ENCODE measurements at regions not wholly inside any gene's neighbourhood (a gene's known extent, or its start where the extent isn't known, plus 50 kb on each side); places are given as distances from the start of the nearest gene placed in this dataset.
"Not testable (repeated sequence)": the region's sequence is repeated elsewhere in the genome, so short reads cannot be mapped to it uniquely, and the experiment has no call there.

DNA sequence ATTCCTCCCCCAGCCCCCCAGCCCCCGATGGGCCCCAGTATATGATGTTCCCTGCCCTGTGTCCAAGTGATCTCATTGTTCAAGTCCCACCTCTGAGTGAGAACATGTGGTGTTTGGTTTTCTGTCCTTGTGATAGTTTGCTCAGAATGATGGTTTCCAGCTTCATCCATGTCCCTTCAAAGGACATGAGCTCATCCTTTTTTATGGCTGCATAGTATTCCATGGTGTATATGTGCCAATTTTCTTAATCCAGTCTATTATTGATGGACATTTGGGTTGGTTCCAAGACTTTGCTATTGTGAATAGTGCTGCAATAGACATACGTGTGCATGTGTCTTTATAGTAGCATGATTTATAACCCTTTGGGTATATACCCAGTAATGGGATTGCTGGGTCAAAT lies 495.3 kb downstream of the OMA1 start:
- DNase-seq, result not testable (repeated sequence)

DNA sequence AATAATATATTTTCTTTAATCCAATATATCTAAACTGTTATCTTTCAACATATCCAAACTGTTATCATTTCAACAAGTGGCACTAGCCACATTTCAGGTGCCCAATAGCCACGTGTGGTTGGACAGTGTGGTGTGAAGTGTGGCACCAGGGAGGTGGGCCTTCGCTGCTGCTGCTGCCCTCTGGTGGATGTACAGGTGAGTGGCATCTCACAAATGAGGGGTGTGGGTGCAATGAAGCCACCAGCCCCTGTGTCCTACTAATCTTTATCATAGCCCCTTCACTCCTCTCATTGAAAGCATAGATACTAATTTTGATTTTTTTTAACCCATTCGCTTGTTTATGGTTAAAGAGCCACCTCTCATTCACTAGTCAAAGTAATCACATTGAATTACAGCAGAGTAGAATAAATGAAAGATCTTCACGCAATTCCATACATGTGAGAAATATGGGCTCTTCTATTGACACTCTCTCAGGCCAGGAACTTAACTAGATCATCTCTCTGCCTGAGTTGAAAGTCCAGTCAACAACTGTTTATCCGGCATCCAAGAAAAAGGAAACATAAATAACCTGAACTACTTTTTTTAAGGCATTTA lies 499.2 kb downstream of the OMA1 start:
- DNase-seq, result peak in 1 of 2 donors; percentile 16

- no peak for DNase-seq
These were observed 501.3 kb downstream of the OMA1 start for GRCh38 chr1:58045094-58045705.

GRCh38 chr1:58041621-58042020 lies 504.9 kb downstream of the OMA1 start:
- no peak for DNase-seq

GRCh38 chr1:58038574-58038973 lies 508.0 kb downstream of the OMA1 start:
- no peak for DNase-seq

DNA sequence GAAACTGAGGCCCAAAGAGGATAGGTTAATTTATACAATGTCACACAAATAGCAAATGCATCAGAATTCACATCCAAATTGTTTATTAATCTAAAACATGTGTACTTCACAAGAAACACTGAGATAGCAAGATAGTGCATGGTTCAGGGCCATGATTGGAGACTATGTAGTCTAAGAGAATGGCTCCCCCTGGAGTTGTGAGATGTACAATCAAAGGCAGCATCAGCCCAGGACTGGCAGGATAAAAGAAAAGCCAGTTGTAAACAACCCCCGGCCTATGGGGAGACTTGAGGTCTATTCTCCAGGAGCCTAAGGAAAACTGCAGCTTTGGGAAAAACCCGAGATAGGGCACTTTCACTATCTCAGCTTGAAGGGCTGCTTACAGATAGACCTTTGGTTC lies 511.0 kb downstream of the OMA1 start:
- no peak for DNase-seq

DNA sequence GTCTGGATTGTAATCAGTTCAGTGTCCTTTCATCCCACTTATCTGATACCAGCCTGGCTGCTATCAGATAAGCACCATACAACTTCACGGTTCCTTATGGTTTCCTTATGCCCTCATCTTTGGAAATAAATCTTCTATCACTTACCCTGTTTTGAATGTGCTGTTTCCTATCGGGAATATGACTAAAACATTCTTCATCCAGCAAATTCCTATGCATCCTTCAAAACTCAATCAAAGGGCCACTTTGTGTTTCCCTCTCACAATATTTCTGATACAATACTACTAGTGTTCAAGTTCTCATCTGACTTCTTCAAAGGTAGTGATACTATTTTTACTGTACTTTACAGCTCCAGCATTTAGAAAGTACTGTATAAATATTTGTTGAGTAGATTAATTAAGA lies 513.2 kb downstream of the OMA1 start:
- no peak for DNase-seq

GRCh38 chr1:58032611-58033073 lies 513.9 kb downstream of the OMA1 start:
- DNase-seq, result no peak

DNA sequence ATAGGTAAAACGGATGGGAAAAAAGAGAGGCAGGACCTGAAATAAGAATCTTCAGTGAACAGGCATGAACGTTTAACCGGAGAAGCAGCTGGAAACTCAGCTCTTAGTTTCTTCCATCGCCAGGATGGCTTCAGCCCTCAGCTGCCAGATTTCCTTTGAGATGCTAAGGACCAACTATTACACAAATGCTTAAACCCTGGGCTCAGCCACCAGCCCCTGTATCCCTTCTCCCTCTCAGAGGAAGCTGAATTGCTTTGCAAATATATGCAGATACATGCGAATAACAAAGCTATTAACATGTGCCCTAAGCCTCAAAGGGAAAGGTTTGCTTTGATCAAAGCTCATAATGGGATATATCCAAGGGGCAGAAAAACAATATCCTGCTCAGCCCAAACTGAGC lies 515.1 kb downstream of the OMA1 start:
- DNase-seq, result no peak

GRCh38 chr1:58030456-58030855 lies 516.1 kb downstream of the OMA1 start:
- no peak for DNase-seq

GRCh38 chr1:58017641-58018040 lies 528.9 kb downstream of the OMA1 start:
- no peak for DNase-seq

GRCh38 chr1:58013237-58013636 lies 533.3 kb downstream of the OMA1 start:
- no peak for DNase-seq

- no peak for DNase-seq
These were observed 534.5 kb downstream of the OMA1 start for GRCh38 chr1:58011978-58012377.

- no peak for DNase-seq
These were observed 540.0 kb downstream of the OMA1 start for GRCh38 chr1:58006421-58007046.

DNA sequence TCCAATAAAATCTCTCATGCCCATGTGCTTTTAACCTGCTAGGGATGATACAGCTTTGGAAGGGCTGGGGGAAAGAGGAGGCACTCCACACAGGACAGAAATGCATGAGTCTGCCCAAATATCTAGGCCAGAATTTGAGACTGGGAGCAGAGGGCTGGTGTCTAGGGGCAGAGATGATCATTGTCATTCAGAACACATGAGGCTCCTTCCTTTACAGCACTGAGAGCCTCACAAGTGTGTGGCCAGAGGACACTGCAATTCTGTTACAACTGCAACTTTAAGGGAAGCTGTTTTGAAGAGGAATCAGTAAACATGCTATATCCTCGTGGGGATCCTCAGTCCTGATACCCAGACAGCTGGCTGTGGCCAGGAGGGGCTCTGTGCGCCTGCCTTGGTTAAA lies 541.3 kb downstream of the OMA1 start:
- no peak for DNase-seq

GRCh38 chr1:58003988-58004387 lies 542.5 kb downstream of the OMA1 start:
- DNase-seq, result no peak

GRCh38 chr1:58003059-58003458 lies 543.5 kb downstream of the OMA1 start:
- no peak for DNase-seq

DNA sequence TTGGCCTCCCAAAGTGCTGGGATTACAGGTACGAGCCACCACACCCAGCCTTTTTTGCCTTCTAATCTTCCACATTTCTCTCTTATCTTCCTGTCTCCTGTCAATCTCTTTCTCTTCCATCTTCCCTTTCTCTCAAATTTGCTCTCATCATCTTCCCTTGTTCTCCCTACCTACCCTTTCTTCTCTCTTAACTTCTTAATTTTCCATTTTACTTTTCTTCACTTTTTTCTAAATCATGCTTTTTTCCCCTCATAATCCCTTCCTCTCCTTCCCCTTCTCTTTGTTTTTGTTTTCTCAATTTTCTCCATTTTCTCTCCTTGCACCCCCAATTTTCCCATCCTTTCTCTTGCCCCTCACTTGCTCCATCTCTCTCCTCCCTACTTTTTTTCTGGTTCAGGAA lies 545.7 kb downstream of the OMA1 start:
- no peak for DNase-seq

- no peak for DNase-seq
These were observed 546.4 kb downstream of the OMA1 start for GRCh38 chr1:58000116-58000515.

GRCh38 chr1:57996400-57996799 lies 550.1 kb downstream of the OMA1 start:
- no peak for DNase-seq

- no peak for DNase-seq
These were observed 555.2 kb downstream of the OMA1 start for GRCh38 chr1:57991289-57991688.

DNA sequence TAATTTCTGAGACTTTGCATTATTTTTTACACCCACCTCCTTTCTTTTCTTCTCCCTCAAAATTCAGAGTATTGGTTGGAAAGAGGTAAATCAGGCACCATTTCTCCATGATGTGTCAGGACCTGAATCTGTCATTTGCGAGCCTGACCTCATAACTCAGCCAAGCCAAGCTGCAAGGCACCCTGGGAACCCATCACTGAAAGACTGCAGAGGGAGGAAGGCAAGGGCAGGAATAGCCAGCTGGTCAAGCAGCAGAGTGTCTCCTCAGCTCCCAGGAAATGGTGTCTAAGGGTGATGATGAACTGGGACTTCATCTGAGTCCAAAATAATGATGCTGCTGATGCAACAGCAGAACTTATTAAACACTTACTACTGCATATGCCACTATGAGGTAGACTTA lies 556.6 kb downstream of the OMA1 start:
- DNase-seq, result no peak

- no peak for DNase-seq
These were observed 559.0 kb downstream of the OMA1 start for GRCh38 chr1:57987523-57987922.

- DNase-seq, result no peak
These were observed 560.1 kb downstream of the OMA1 start for GRCh38 chr1:57986432-57986831.

DNA sequence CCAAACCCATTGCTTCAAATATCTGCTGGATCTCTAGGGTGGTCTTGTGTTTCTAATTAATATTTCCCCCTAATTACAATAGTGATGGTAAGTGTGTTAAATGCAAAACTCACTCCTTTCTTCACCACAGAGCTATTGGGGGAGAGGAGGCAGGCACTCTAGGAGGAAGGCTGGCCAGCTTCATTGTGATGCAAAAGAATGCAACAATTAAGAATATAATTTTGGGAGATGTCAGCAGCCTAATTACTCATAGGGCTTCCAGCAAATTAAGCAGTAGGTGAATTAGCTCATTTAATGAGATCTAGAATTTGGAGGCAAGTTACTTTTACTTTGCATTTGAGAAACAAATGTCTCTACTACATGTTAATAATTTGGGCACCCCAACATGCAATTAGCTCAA lies 560.4 kb upstream of the DAB1 start:
- no peak for DNase-seq
